ENCODE measurements at regions not wholly inside any gene's neighbourhood (a gene's known extent, or its start where the extent isn't known, plus 50 kb on each side); places are given as distances from the start of the nearest gene placed in this dataset.

DNA sequence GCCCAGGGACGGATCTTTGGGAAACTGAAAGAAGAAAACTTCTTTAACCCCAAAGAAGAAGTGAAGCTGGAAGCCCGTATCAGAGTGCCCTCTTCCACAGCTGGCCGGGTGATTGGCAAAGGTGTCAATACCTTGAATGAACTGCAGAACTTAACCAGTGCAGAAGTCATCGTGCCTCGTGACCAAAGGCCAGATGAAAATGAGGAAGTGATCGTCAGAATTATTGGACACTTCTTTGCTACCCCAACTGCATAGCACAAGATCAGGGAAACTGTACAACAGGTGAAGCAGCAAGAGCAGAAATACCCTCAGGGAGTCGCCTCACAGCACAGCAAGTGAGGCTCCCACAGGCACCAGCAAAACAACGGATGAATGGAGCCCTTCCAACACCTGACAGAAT lies 114.0 kb downstream of the NBPF12 start:
- H3K4me3 Mint-ChIP-seq: no peak overlapping the region
- TF ChIP-seq, protein P1, sequence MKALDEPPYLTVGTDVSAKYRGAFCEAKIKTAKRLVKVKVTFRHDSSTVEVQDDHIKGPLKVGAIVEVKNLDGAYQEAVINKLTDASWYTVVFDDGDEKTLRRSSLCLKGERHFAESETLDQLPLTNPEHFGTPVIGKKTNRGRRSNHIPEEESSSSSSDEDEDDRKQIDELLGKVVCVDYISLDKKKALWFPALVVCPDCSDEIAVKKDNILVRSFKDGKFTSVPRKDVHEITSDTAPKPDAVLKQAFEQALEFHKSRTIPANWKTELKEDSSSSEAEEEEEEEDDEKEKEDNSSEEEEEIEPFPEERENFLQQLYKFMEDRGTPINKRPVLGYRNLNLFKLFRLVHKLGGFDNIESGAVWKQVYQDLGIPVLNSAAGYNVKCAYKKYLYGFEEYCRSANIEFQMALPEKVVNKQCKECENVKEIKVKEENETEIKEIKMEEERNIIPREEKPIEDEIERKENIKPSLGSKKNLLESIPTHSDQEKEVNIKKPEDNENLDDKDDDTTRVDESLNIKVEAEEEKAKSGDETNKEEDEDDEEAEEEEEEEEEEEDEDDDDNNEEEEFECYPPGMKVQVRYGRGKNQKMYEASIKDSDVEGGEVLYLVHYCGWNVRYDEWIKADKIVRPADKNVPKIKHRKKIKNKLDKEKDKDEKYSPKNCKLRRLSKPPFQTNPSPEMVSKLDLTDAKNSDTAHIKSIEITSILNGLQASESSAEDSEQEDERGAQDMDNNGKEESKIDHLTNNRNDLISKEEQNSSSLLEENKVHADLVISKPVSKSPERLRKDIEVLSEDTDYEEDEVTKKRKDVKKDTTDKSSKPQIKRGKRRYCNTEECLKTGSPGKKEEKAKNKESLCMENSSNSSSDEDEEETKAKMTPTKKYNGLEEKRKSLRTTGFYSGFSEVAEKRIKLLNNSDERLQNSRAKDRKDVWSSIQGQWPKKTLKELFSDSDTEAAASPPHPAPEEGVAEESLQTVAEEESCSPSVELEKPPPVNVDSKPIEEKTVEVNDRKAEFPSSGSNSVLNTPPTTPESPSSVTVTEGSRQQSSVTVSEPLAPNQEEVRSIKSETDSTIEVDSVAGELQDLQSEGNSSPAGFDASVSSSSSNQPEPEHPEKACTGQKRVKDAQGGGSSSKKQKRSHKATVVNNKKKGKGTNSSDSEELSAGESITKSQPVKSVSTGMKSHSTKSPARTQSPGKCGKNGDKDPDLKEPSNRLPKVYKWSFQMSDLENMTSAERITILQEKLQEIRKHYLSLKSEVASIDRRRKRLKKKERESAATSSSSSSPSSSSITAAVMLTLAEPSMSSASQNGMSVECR (CRISPR knock-in tag; IDR thresholded peaks at IDR 0.05; ENCODE audit: borderline replicate concordance): no peak
- TF ChIP-seq, protein P2, sequence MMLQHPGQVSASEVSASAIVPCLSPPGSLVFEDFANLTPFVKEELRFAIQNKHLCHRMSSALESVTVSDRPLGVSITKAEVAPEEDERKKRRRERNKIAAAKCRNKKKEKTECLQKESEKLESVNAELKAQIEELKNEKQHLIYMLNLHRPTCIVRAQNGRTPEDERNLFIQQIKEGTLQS (CRISPR knock-in tag; conservative IDR thresholded peaks at IDR 0.05): no peak
- no peak for TF ChIP-seq SP1 (CRISPR knock-in tag; conservative IDR thresholded peaks at IDR 0.05)
- TF ChIP-seq, protein P3, sequence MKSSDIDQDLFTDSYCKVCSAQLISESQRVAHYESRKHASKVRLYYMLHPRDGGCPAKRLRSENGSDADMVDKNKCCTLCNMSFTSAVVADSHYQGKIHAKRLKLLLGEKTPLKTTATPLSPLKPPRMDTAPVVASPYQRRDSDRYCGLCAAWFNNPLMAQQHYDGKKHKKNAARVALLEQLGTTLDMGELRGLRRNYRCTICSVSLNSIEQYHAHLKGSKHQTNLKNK (CRISPR knock-in tag; IDR thresholded peaks at IDR 0.05): no peak
- no peak for TF ChIP-seq GABPB1 (CRISPR knock-in tag; IDR thresholded peaks at IDR 0.05)
- TF ChIP-seq ESRRA (CRISPR knock-in tag; IDR thresholded peaks at IDR 0.05; ENCODE audit: borderline replicate concordance): no peak
- TF ChIP-seq, protein P4, sequence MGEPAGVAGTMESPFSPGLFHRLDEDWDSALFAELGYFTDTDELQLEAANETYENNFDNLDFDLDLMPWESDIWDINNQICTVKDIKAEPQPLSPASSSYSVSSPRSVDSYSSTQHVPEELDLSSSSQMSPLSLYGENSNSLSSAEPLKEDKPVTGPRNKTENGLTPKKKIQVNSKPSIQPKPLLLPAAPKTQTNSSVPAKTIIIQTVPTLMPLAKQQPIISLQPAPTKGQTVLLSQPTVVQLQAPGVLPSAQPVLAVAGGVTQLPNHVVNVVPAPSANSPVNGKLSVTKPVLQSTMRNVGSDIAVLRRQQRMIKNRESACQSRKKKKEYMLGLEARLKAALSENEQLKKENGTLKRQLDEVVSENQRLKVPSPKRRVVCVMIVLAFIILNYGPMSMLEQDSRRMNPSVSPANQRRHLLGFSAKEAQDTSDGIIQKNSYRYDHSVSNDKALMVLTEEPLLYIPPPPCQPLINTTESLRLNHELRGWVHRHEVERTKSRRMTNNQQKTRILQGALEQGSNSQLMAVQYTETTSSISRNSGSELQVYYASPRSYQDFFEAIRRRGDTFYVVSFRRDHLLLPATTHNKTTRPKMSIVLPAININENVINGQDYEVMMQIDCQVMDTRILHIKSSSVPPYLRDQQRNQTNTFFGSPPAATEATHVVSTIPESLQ (CRISPR knock-in tag; IDR thresholded peaks at IDR 0.05): no peak
- TF ChIP-seq, protein P5, sequence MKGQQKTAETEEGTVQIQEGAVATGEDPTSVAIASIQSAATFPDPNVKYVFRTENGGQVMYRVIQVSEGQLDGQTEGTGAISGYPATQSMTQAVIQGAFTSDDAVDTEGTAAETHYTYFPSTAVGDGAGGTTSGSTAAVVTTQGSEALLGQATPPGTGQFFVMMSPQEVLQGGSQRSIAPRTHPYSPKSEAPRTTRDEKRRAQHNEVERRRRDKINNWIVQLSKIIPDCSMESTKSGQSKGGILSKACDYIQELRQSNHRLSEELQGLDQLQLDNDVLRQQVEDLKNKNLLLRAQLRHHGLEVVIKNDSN (CRISPR knock-in tag; IDR thresholded peaks at IDR 0.05): no peak
- TF ChIP-seq JAZF1 (CRISPR knock-in tag; IDR thresholded peaks at IDR 0.05): no peak
- TF ChIP-seq HMGA2 (CRISPR knock-in tag; IDR thresholded peaks at IDR 0.05): no peak
- TF ChIP-seq, protein P6, sequence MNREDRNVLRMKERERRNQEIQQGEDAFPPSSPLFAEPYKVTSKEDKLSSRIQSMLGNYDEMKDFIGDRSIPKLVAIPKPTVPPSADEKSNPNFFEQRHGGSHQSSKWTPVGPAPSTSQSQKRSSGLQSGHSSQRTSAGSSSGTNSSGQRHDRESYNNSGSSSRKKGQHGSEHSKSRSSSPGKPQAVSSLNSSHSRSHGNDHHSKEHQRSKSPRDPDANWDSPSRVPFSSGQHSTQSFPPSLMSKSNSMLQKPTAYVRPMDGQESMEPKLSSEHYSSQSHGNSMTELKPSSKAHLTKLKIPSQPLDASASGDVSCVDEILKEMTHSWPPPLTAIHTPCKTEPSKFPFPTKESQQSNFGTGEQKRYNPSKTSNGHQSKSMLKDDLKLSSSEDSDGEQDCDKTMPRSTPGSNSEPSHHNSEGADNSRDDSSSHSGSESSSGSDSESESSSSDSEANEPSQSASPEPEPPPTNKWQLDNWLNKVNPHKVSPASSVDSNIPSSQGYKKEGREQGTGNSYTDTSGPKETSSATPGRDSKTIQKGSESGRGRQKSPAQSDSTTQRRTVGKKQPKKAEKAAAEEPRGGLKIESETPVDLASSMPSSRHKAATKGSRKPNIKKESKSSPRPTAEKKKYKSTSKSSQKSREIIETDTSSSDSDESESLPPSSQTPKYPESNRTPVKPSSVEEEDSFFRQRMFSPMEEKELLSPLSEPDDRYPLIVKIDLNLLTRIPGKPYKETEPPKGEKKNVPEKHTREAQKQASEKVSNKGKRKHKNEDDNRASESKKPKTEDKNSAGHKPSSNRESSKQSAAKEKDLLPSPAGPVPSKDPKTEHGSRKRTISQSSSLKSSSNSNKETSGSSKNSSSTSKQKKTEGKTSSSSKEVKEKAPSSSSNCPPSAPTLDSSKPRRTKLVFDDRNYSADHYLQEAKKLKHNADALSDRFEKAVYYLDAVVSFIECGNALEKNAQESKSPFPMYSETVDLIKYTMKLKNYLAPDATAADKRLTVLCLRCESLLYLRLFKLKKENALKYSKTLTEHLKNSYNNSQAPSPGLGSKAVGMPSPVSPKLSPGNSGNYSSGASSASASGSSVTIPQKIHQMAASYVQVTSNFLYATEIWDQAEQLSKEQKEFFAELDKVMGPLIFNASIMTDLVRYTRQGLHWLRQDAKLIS (CRISPR knock-in tag; IDR thresholded peaks at IDR 0.05; ENCODE audit: borderline replicate concordance): no peak
- TF ChIP-seq, protein P7, sequence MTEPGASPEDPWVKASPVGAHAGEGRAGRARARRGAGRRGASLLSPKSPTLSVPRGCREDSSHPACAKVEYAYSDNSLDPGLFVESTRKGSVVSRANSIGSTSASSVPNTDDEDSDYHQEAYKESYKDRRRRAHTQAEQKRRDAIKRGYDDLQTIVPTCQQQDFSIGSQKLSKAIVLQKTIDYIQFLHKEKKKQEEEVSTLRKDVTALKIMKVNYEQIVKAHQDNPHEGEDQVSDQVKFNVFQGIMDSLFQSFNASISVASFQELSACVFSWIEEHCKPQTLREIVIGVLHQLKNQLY (CRISPR knock-in tag; IDR thresholded peaks at IDR 0.05): no peak
- TF ChIP-seq, protein P8, sequence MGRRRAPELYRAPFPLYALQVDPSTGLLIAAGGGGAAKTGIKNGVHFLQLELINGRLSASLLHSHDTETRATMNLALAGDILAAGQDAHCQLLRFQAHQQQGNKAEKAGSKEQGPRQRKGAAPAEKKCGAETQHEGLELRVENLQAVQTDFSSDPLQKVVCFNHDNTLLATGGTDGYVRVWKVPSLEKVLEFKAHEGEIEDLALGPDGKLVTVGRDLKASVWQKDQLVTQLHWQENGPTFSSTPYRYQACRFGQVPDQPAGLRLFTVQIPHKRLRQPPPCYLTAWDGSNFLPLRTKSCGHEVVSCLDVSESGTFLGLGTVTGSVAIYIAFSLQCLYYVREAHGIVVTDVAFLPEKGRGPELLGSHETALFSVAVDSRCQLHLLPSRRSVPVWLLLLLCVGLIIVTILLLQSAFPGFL (CRISPR knock-in tag; IDR thresholded peaks at IDR 0.05; ENCODE audit: borderline replicate concordance): no peak
- no peak for TF ChIP-seq NR3C1 (CRISPR knock-in tag; conservative IDR thresholded peaks at IDR 0.05; ENCODE audit: low read depth)
- no peak for TF ChIP-seq ZNF263 (CRISPR knock-in tag; IDR thresholded peaks at IDR 0.05; ENCODE audit: low read depth)
- TF ChIP-seq NR1H2 (CRISPR knock-in tag; IDR thresholded peaks at IDR 0.05): no peak
- CTCF ChIA-PET: no interaction called here

More for the DNA sequence above, 114.0 kb downstream of the NBPF12 start:
- Mint-ChIP-seq H3K36me3 (no peaks in the 10 kb centered on the region), H3K27ac (no peak overlapping the region), H3K9me3 (no peaks in the 10 kb centered on the region), H3K4me1 (peaks cover 6% of the 10 kb centered on the region; the same call in 1 of the 2 replicates), H3K27me3 (ENCODE audit: low read depth) (no peaks in the 10 kb centered on the region)
- no peak for ATAC-seq
- POLR2A ChIA-PET: no interaction called here
- DNase-seq (ENCODE audit: low spot score): no peak
